Activated CD8-positive, alpha-beta T cell treated with anti-CD3 and anti-CD28 coated beads for 36 hours (primary cell): ENCODE measurements at regions not wholly inside any gene's neighbourhood (a gene's known extent, or its start where the extent isn't known, plus 50 kb on each side); places are given as distances from the start of the nearest gene placed in this dataset.

Experiments used
- ATAC-seq: fragments of 200-7000 bp; cut with Tn5 transposase; one replicate; pipeline ENCODE4 v1.10.0; 2021; ENCODE audit warnings: mild to moderate bottlenecking, moderate library complexity
- CTCF ChIA-PET: fragments of 350-600 bp; sonication (Branson Sonifier 250); formaldehyde crosslinking; loops from one replicate; lab custom pipeline; 2021; ENCODE audit warnings: antibody characterized with exemption; lab: Charles Lee
- POLR2A ChIA-PET: fragments of 350-600 bp; sonication (Branson Sonifier 250); formaldehyde crosslinking; loops from one replicate; lab custom pipeline; 2021; ENCODE audit warnings: antibody characterized with exemption; lab: Charles Lee
- DNase-seq: peaks from one replicate; pipeline ENCODE4 v3.0.0-alpha.2; 2020
- H3K27ac Mint-ChIP-seq: one replicate; pipeline ENCODE4 v1.8.0; 2021; ENCODE audit warnings: mild to moderate bottlenecking, mixed read lengths
- H3K27me3 Mint-ChIP-seq: one replicate; pipeline ENCODE4 v1.8.0; 2021; ENCODE audit warnings: mixed read lengths
- H3K36me3 Mint-ChIP-seq: one replicate; pipeline ENCODE4 v1.8.0; 2021; ENCODE audit warnings: low read depth, mixed read lengths
- H3K4me1 Mint-ChIP-seq: one replicate; pipeline ENCODE4 v1.8.0; 2021; ENCODE audit warnings: low read depth, mixed read lengths
- H3K4me3 Mint-ChIP-seq: one replicate; pipeline ENCODE4 v1.8.0; 2021; ENCODE audit warnings: mild to moderate bottlenecking, moderate library complexity, mixed read lengths
- H3K9me3 Mint-ChIP-seq: one replicate; pipeline ENCODE4 v1.8.0; 2021; ENCODE audit warnings: mixed read lengths
- CTCF ChIP-seq: fragments of 200-600 bp; IDR thresholded peaks from one replicate; pipeline ENCODE4 v1.8.0; 2022; ENCODE audit warnings: antibody characterized with exemption, mild to moderate bottlenecking
- intact Hi-C: fragments of 100-400 bp; cut with micrococcal nuclease; formaldehyde crosslinking; loops from one replicate; pipeline ENCODE4 v1.10.0; 2022

- Mint-ChIP-seq H3K4me1 (no peaks in the 10 kb centered on the region), H3K9me3 (no peaks in the 10 kb centered on the region), H3K27me3 (peaks cover 1% of the 10 kb centered on the region), H3K4me3 (no peak overlapping the region), H3K27ac (no peak overlapping the region), H3K36me3 (no peaks in the 10 kb centered on the region)
- ChIA-PET POLR2A (no interaction called here), CTCF (no interaction called here)
- TF ChIP-seq CTCF = no peak
- intact Hi-C loops = no loop called here
- DNase-seq (no peak), ATAC-seq (no peak)
These were observed 179.8 kb downstream of the DERA start for GRCh38 chr12:16090974-16091373.

- intact Hi-C loops = no loop called here
- CTCF ChIA-PET = no interaction called here
- no peak overlapping the region for H3K27ac Mint-ChIP-seq
These were observed 177.3 kb downstream of the DERA start for GRCh38 chr12:16088421-16088820.

More at GRCh38 chr12:16088421-16088820, 177.3 kb downstream of the DERA start:
- Mint-ChIP-seq H3K9me3 (no peaks in the 10 kb centered on the region), H3K4me3 (no peak overlapping the region), H3K36me3 (no peaks in the 10 kb centered on the region), H3K27me3 (peaks cover 1% of the 10 kb centered on the region), H3K4me1 (no peaks in the 10 kb centered on the region)
- DNase-seq (no peak), ATAC-seq (no peak)
- TF ChIP-seq CTCF = no peak
- POLR2A ChIA-PET = no interaction called here
